Superior temporal gyrus (tissue), 1 donor: ENCODE measurements at regions not wholly inside any gene's neighbourhood (a gene's known extent, or its start where the extent isn't known, plus 50 kb on each side); places are given as distances from the start of the nearest gene placed in this dataset.

Experiments
- DNase-seq: peaks from one replicate; pipeline ENCODE4 v3.0.0-alpha.2; 2016; ENCODE audit errors: extremely low spot score

- no peak for DNase-seq
These were observed 188.1 kb upstream of the VGLL2 start for GRCh38 chr6:117077300-117077699.

GRCh38 chr6:117078624-117079023 lies 186.7 kb upstream of the VGLL2 start:
- DNase-seq: no peak

- no peak for DNase-seq
These were observed 185.4 kb upstream of the VGLL2 start for GRCh38 chr6:117079951-117080350.

GRCh38 chr6:117089604-117090003 lies 175.8 kb upstream of the VGLL2 start:
- DNase-seq: no peak

GRCh38 chr6:117110146-117110545 lies 155.2 kb upstream of the VGLL2 start:
- no peak for DNase-seq

- no peak for DNase-seq
These were observed 154.6 kb upstream of the VGLL2 start for GRCh38 chr6:117110737-117111136.

- DNase-seq: no peak
These were observed 147.7 kb upstream of the VGLL2 start for GRCh38 chr6:117117652-117118051.

GRCh38 chr6:117118490-117118889 lies 146.9 kb upstream of the VGLL2 start:
- no peak for DNase-seq

- no peak for DNase-seq
These were observed 139.1 kb upstream of the VGLL2 start for GRCh38 chr6:117126213-117126612.

GRCh38 chr6:117128052-117128451 lies 137.3 kb upstream of the VGLL2 start:
- no peak for DNase-seq

GRCh38 chr6:117130125-117130524 lies 135.2 kb upstream of the VGLL2 start:
- DNase-seq: no peak

GRCh38 chr6:117136702-117137101 lies 128.7 kb upstream of the VGLL2 start:
- no peak for DNase-seq

- DNase-seq: no peak
These were observed 127.6 kb upstream of the VGLL2 start for GRCh38 chr6:117137711-117138110.

- no peak for DNase-seq
These were observed 126.9 kb upstream of the VGLL2 start for GRCh38 chr6:117138425-117138824.

- DNase-seq: no peak
These were observed 126.4 kb upstream of the VGLL2 start for GRCh38 chr6:117138920-117139319.

GRCh38 chr6:117142142-117142541 lies 123.2 kb upstream of the VGLL2 start:
- DNase-seq: no peak

GRCh38 chr6:117142995-117143394 lies 122.4 kb upstream of the VGLL2 start:
- no peak for DNase-seq

GRCh38 chr6:117143647-117144046 lies 121.7 kb upstream of the VGLL2 start:
- no peak for DNase-seq

GRCh38 chr6:117145940-117146339 lies 119.4 kb upstream of the VGLL2 start:
- DNase-seq: no peak

- DNase-seq: no peak
These were observed 116.0 kb upstream of the VGLL2 start for GRCh38 chr6:117149324-117149723.

- DNase-seq: no peak
These were observed 108.6 kb upstream of the VGLL2 start for GRCh38 chr6:117156741-117157140.

GRCh38 chr6:117157448-117157847 lies 107.9 kb upstream of the VGLL2 start:
- no peak for DNase-seq

- DNase-seq: no peak
These were observed 99.4 kb upstream of the VGLL2 start for GRCh38 chr6:117165911-117166499.

- DNase-seq: no peak
These were observed 97.7 kb upstream of the VGLL2 start for GRCh38 chr6:117167520-117168271.
